Activated CD8-positive, alpha-beta T cell treated with anti-CD3 and anti-CD28 coated beads for 36 hours (primary cell): ENCODE measurements at regions not wholly inside any gene's neighbourhood (a gene's known extent, or its start where the extent isn't known, plus 50 kb on each side); places are given as distances from the start of the nearest gene placed in this dataset.

ENCODE experiments used
- ATAC-seq: fragments of 200-7000 bp; cut with Tn5 transposase; one replicate; pipeline ENCODE4 v1.10.0; 2021; ENCODE audit warnings: mild to moderate bottlenecking, moderate library complexity
- CTCF ChIA-PET: fragments of 350-600 bp; sonication (Branson Sonifier 250); formaldehyde crosslinking; loops from one replicate; lab custom pipeline; 2021; ENCODE audit warnings: antibody characterized with exemption; lab: Charles Lee
- POLR2A ChIA-PET: fragments of 350-600 bp; sonication (Branson Sonifier 250); formaldehyde crosslinking; loops from one replicate; lab custom pipeline; 2021; ENCODE audit warnings: antibody characterized with exemption; lab: Charles Lee
- DNase-seq: peaks from one replicate; pipeline ENCODE4 v3.0.0-alpha.2; 2020
- H3K27ac Mint-ChIP-seq: one replicate; pipeline ENCODE4 v1.8.0; 2021; ENCODE audit warnings: mild to moderate bottlenecking, mixed read lengths
- H3K27me3 Mint-ChIP-seq: one replicate; pipeline ENCODE4 v1.8.0; 2021; ENCODE audit warnings: mixed read lengths
- H3K36me3 Mint-ChIP-seq: one replicate; pipeline ENCODE4 v1.8.0; 2021; ENCODE audit warnings: low read depth, mixed read lengths
- H3K4me1 Mint-ChIP-seq: one replicate; pipeline ENCODE4 v1.8.0; 2021; ENCODE audit warnings: low read depth, mixed read lengths
- H3K4me3 Mint-ChIP-seq: one replicate; pipeline ENCODE4 v1.8.0; 2021; ENCODE audit warnings: mild to moderate bottlenecking, moderate library complexity, mixed read lengths
- H3K9me3 Mint-ChIP-seq: one replicate; pipeline ENCODE4 v1.8.0; 2021; ENCODE audit warnings: mixed read lengths
- CTCF ChIP-seq: fragments of 200-600 bp; IDR thresholded peaks from one replicate; pipeline ENCODE4 v1.8.0; 2022; ENCODE audit warnings: antibody characterized with exemption, mild to moderate bottlenecking
- intact Hi-C: fragments of 100-400 bp; cut with micrococcal nuclease; formaldehyde crosslinking; loops from one replicate; pipeline ENCODE4 v1.10.0; 2022

- H3K36me3 Mint-ChIP-seq: no peaks in the 10 kb centered on the region
- no peaks in the 10 kb centered on the region for H3K9me3 Mint-ChIP-seq
- intact Hi-C loops: loop anchor here (10.0 kb wide), 1 partner anchor 160 kb away; no protein-coding TSS in a partner anchor
- H3K27ac Mint-ChIP-seq: no peak overlapping the region
- ChIA-PET CTCF (interaction anchor here (0.6 to 6.8 kb wide), 40 partner anchors 7 to 688 kb away, joined by 3 to 54 read pairs (median 4); no protein-coding TSS in a partner anchor), POLR2A (interaction anchor here (0.9 to 1.1 kb wide), 2 partner anchors 11 to 688 kb away, joined by 3 read pairs; no protein-coding TSS in a partner anchor)
- ATAC-seq (peak; percentile 60), DNase-seq (peak; percentile 16)
- no peaks in the 10 kb centered on the region for H3K27me3 Mint-ChIP-seq
- H3K4me3 Mint-ChIP-seq: no peak overlapping the region
- H3K4me1 Mint-ChIP-seq: peaks cover 36% of the 10 kb centered on the region
- peak; percentile 81 for TF ChIP-seq CTCF
Measured at GRCh38 chr2:176814740-176815367, 397.7 kb upstream of the HNRNPA3 start.

DNA sequence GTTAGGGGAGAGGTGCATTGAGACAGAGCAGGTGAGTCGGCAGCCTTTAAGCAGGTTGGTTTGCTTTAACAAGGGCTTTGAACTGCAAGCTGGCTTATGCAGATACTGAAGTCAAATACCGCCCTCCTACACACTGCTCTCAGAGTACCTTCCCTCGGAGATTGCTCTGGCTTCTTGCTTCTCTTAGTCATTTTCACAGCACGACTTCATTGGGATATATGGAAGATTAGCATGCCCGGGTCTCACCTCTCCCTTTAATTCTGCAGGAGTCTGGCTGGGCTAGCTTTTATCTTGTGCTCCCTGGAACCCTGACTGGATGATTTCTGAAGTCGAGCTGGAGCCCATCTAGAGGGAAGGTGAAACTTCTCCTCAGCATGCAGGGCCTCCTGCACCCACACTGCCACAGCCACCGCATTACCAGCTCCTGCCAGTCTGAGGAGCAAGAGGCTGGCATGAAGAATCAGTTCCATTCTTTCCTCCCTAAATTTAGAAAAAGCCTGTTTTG lies 395.5 kb upstream of the HNRNPA3 start:
- H3K36me3 Mint-ChIP-seq: no peaks in the 10 kb centered on the region
- intact Hi-C loops: loop anchor here (10.0 kb wide), 1 partner anchor 162 kb away; no protein-coding TSS in a partner anchor
- ATAC-seq (peak; percentile 77), DNase-seq (peak; percentile 67)
- peaks cover 44% of the 10 kb centered on the region for H3K4me1 Mint-ChIP-seq
- H3K27me3 Mint-ChIP-seq: no peaks in the 10 kb centered on the region
- H3K27ac Mint-ChIP-seq: peak overlapping the region; percentile 57
- TF ChIP-seq CTCF: peak; percentile 20
- H3K9me3 Mint-ChIP-seq: no peaks in the 10 kb centered on the region
- CTCF ChIA-PET: interaction anchor here (0.6 to 6.8 kb wide), 10 partner anchors 10 to 332 kb away, joined by 3 to 54 read pairs (median 4); no protein-coding TSS in a partner anchor
- POLR2A ChIA-PET: interaction anchor here (1.0 kb wide), 1 partner anchor 9 kb away, joined by 4 read pairs; no protein-coding TSS in a partner anchor
- H3K4me3 Mint-ChIP-seq: peak overlapping the region; percentile 36

GRCh38 chr2:176818076-176818475 lies 394.5 kb upstream of the HNRNPA3 start:
- ATAC-seq: no peak
- H3K4me1 Mint-ChIP-seq: peaks cover 52% of the 10 kb centered on the region
- CTCF ChIA-PET: interaction anchor here (0.9 to 6.8 kb wide), 7 partner anchors 9 to 331 kb away, joined by 3 to 54 read pairs (median 6); no protein-coding TSS in a partner anchor

DNA sequence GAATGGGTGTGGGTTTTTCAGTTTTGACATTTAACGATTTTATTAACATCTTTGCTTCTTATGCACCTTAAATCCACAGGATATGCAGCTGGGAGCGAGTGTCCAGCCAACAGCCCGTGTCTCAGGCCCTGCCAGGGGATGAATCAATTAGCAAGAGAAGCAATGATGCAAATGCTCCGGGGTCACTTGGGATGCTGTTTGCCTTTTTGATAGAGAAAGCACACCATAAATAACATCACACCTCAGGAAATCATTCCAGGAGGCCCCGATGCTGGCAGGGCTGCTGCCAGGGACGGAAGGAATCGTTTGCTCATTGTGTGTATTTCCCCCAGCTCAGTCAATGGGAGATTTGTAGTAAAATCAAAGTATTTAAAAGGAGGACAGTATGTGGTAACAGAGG lies 394.0 kb upstream of the HNRNPA3 start:
- intact Hi-C loops: loop anchor here (10.0 kb wide), 1 partner anchor 164 kb away; no protein-coding TSS in a partner anchor
- Mint-ChIP-seq H3K9me3 (peaks cover 2% of the 10 kb centered on the region), H3K27me3 (no peaks in the 10 kb centered on the region), H3K4me1 (peaks cover 56% of the 10 kb centered on the region), H3K27ac (no peak overlapping the region), H3K36me3 (no peaks in the 10 kb centered on the region), H3K4me3 (no peak overlapping the region)
- DNase-seq: no peak
- ChIA-PET POLR2A (interaction anchor here (0.8 to 2.1 kb wide), 2 partner anchors 9 to 114 kb away, joined by 4 to 6 read pairs; no protein-coding TSS in a partner anchor), CTCF (interaction anchor here (0.9 to 3.0 kb wide), 6 partner anchors 8 to 330 kb away, joined by 3 to 13 read pairs (median 6); no protein-coding TSS in a partner anchor)
- no peak for TF ChIP-seq CTCF
- ATAC-seq: no peak

More at GRCh38 chr2:176818076-176818475, 394.5 kb upstream of the HNRNPA3 start:
- POLR2A ChIA-PET: interaction anchor here (2.1 kb wide), 1 partner anchor 10 kb away, joined by 6 read pairs; no protein-coding TSS in a partner anchor
- no peak for DNase-seq
- Mint-ChIP-seq H3K27ac (no peak overlapping the region), H3K9me3 (no peaks in the 10 kb centered on the region), H3K4me3 (no peak overlapping the region), H3K36me3 (no peaks in the 10 kb centered on the region), H3K27me3 (no peaks in the 10 kb centered on the region)
- TF ChIP-seq CTCF: no peak
- intact Hi-C loops: loop anchor here (10.0 kb wide), 1 partner anchor 163 kb away; no protein-coding TSS in a partner anchor
